Progenitor cell of endocrine pancreas (in vitro differentiated cells): ENCODE measurements at regions not wholly inside any gene's neighbourhood (a gene's known extent, or its start where the extent isn't known, plus 50 kb on each side); places are given as distances from the start of the nearest gene placed in this dataset.

ENCODE experiments used
- DNase-seq: peaks from one replicate; pipeline ENCODE4 v3.0.0; 2021; ENCODE audit warnings: low spot score; ENCODE audit not compliant: unreplicated experiment
- H3K27ac Mint-ChIP-seq: 2 replicates; pipeline ENCODE4 v1.8.0; 2021; ENCODE audit warnings: mild to moderate bottlenecking, moderate library complexity, mixed read lengths
- H3K27me3 Mint-ChIP-seq: 2 replicates; pipeline ENCODE4 v1.8.0; 2021; ENCODE audit warnings: mixed read lengths
- H3K36me3 Mint-ChIP-seq: 2 replicates; pipeline ENCODE4 v1.8.0; 2022; ENCODE audit warnings: mixed read lengths; ENCODE audit not compliant: insufficient read depth
- H3K4me1 Mint-ChIP-seq: 2 replicates; pipeline ENCODE4 v1.8.0; 2021; ENCODE audit warnings: low read depth, mixed read lengths
- H3K4me3 Mint-ChIP-seq: 2 replicates; pipeline ENCODE4 v1.8.0; 2021; ENCODE audit warnings: low read depth, mild to moderate bottlenecking, moderate library complexity, mixed read lengths
- H3K9me3 Mint-ChIP-seq: 2 replicates; pipeline ENCODE4 v1.8.0; 2021; ENCODE audit warnings: low read depth, mixed read lengths
- TF ChIP-seq, protein P1 (sequence below): fragments of 200-600 bp; sonication (generic); IDR thresholded peaks from one replicate; pipeline ENCODE4 v1.5.0; 2021; ENCODE audit warnings: antibody characterized with exemption, mild to moderate bottlenecking; ENCODE audit not compliant: unreplicated experiment

- H3K4me3 Mint-ChIP-seq = no peak overlapping the region
- peaks cover 3% of the 10 kb centered on the region for H3K9me3 Mint-ChIP-seq
- H3K36me3 Mint-ChIP-seq = no peaks in the 10 kb centered on the region
- no peaks in the 10 kb centered on the region for H3K4me1 Mint-ChIP-seq
- H3K27me3 Mint-ChIP-seq = peaks cover 7% of the 10 kb centered on the region
- TF ChIP-seq, protein P1, sequence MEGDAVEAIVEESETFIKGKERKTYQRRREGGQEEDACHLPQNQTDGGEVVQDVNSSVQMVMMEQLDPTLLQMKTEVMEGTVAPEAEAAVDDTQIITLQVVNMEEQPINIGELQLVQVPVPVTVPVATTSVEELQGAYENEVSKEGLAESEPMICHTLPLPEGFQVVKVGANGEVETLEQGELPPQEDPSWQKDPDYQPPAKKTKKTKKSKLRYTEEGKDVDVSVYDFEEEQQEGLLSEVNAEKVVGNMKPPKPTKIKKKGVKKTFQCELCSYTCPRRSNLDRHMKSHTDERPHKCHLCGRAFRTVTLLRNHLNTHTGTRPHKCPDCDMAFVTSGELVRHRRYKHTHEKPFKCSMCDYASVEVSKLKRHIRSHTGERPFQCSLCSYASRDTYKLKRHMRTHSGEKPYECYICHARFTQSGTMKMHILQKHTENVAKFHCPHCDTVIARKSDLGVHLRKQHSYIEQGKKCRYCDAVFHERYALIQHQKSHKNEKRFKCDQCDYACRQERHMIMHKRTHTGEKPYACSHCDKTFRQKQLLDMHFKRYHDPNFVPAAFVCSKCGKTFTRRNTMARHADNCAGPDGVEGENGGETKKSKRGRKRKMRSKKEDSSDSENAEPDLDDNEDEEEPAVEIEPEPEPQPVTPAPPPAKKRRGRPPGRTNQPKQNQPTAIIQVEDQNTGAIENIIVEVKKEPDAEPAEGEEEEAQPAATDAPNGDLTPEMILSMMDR = no peak
- no peak overlapping the region for H3K27ac Mint-ChIP-seq
- DNase-seq = no peak
Observed at GRCh38 chr20:61045091-61045490, 207.0 kb upstream of the CDH4 start.

- TF ChIP-seq, protein P1 = no peak
- H3K4me3 Mint-ChIP-seq = no peak overlapping the region
- H3K36me3 Mint-ChIP-seq = no peaks in the 10 kb centered on the region
- peaks cover 3% of the 10 kb centered on the region for H3K9me3 Mint-ChIP-seq
- DNase-seq = peak; percentile 80
- H3K27ac Mint-ChIP-seq = no peak overlapping the region
- peaks cover 7% of the 10 kb centered on the region for H3K27me3 Mint-ChIP-seq
- H3K4me1 Mint-ChIP-seq = no peaks in the 10 kb centered on the region
Observed at GRCh38 chr20:61045876-61046585, 206.0 kb upstream of the CDH4 start.

DNA sequence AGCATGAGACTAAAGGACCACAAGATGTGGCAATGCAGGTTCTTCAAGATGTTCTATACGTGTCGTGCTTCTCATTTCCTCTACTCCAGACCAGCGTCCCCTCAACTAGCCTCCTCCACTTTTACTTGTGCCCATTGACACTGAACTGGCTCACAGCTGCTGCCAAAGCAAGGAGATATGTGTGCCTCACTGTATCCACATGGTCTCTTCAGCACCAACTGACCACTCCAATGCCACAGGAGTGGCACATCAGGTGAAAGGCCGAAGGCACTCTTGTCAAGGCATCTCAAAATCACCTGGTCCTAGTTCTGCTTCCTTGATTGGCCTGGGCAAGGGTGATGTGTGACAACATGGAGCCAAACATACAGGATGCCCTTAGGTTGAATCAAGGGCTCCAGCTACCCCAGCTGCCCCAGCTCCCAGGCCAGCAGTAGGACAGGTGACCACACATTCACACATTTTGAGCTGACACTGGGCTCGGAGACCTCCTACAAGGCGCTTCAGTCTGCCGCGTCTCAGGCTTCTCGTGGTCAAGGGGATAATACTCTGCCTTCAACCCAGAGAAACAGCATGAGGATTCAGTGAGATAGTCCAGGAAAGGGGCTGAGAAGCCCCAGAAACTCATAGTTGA lies 205.2 kb upstream of the CDH4 start:
- no peak for DNase-seq
- TF ChIP-seq, protein P1 = no peak
- peaks cover 7% of the 10 kb centered on the region for H3K27me3 Mint-ChIP-seq
- no peaks in the 10 kb centered on the region for H3K36me3 Mint-ChIP-seq
- peaks cover 3% of the 10 kb centered on the region for H3K9me3 Mint-ChIP-seq
- no peaks in the 10 kb centered on the region for H3K4me1 Mint-ChIP-seq
- H3K4me3 Mint-ChIP-seq = no peak overlapping the region
- no peak overlapping the region for H3K27ac Mint-ChIP-seq

DNA sequence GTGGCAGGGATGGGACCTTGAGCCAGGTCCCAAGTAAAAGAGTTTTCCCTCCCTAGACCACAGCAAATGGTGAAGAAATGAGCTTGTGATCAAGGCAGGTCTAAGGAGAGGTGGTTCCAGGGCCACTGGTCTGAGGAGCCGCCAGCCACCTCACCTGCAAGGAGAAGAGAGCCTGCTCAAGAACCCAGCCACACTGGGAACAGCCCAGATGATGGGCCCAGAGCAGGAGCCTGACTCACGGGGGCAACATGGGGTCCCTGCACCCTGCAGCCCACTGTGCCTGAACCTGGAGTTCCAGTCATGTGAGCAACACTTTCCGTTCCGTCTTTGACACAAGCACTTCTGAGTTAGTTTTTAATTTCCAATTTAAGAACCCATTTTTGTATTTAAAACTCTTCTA lies 204.5 kb upstream of the CDH4 start:
- no peaks in the 10 kb centered on the region for H3K4me1 Mint-ChIP-seq
- no peaks in the 10 kb centered on the region for H3K36me3 Mint-ChIP-seq
- H3K9me3 Mint-ChIP-seq = peaks cover 6% of the 10 kb centered on the region
- peaks cover 11% of the 10 kb centered on the region for H3K27me3 Mint-ChIP-seq
- DNase-seq = no peak
- no peak overlapping the region for H3K27ac Mint-ChIP-seq
- TF ChIP-seq, protein P1 = no peak
- H3K4me3 Mint-ChIP-seq = no peak overlapping the region

- Mint-ChIP-seq H3K4me3 (no peak overlapping the region), H3K36me3 (no peaks in the 10 kb centered on the region), H3K27me3 (peaks cover 7% of the 10 kb centered on the region), H3K27ac (no peak overlapping the region), H3K9me3 (peaks cover 6% of the 10 kb centered on the region), H3K4me1 (peaks cover 5% of the 10 kb centered on the region)
- TF ChIP-seq, protein P1 = no peak
- no peak for DNase-seq
Observed at GRCh38 chr20:61048302-61048701, 203.8 kb upstream of the CDH4 start.
